Prostate gland (tissue), 2 donors: ENCODE measurements at regions not wholly inside any gene's neighbourhood (a gene's known extent, or its start where the extent isn't known, plus 50 kb on each side); places are given as distances from the start of the nearest gene placed in this dataset.

Experiments used
- DNase-seq: peaks from one replicate; pipeline ENCODE4 v3.0.0-alpha.2; 2019; ENCODE audit warnings: low spot score
- H3K27ac ChIP-seq, 2 donors: fragments of 200-600 bp; sonication (generic); 2 replicates each; pipeline ENCODE4 v1.5.1; 2017 to 2019
- H3K27me3 ChIP-seq: fragments of 200-600 bp; sonication (generic); replicated peaks from 2 replicates; pipeline ENCODE4 v1.5.1; 2019; ENCODE audit not compliant: insufficient read depth
- H3K36me3 ChIP-seq, 2 donors: fragments of 200-600 bp; sonication (generic); 1 replicate in 1 of 2; 2 replicates in 1 of 2; pipeline versions ENCODE4 v1.5.1 to v1.8.1; 2017 to 2019
- H3K4me1 ChIP-seq: fragments of 200-600 bp; sonication (generic); replicated peaks from 2 replicates; pipeline ENCODE4 v1.5.1; 2019
- H3K4me3 ChIP-seq, 2 donors: fragments of 200-600 bp; sonication (generic); 2 replicates each; pipeline ENCODE4 v1.5.1; 2017 to 2019
- H3K9me3 ChIP-seq: fragments of 200-600 bp; sonication (generic); 2 replicates; pipeline ENCODE4 v1.5.1; 2017
- POLR2A ChIP-seq: fragments of 450-650 bp; IDR thresholded peaks from one replicate; pipeline ENCODE4 v1.6.1; 2016; ENCODE audit warnings: antibody characterized with exemption, mild to moderate bottlenecking
- POLR2AphosphoS5 ChIP-seq: sonication (generic); formaldehyde crosslinking; IDR thresholded peaks from one replicate; pipeline ENCODE4 v1.6.1; 2017; ENCODE audit warnings: antibody characterized with exemption
- WGBS: methylation state at CpG from one replicate; pipeline ENCODE4 v1.1.5; 2018; 5-methylcytosine and 5-hydroxymethylcytosine counted together
- intact Hi-C: fragments of 100-400 bp; cut with DNase I; formaldehyde crosslinking; loops from one replicate; pipeline ENCODE4 v1.14.2; 2022
- TF ChIP-seq, protein P1 (sequence below), 4 experiments: fragments of 200-600 bp in 2 of 4; fragments of 450-650 bp in 2 of 4; sonication (generic) in 2 of 4; IDR thresholded peaks; 1 replicate in 3 of 4; 2 replicates in 1 of 4; pipeline ENCODE4 v1.5.1; 2016 to 2019; ENCODE audit warnings: antibody characterized with exemption in 4 of 4, mild to moderate bottlenecking in 2 of 4, moderate library complexity in 2 of 4

DNA sequence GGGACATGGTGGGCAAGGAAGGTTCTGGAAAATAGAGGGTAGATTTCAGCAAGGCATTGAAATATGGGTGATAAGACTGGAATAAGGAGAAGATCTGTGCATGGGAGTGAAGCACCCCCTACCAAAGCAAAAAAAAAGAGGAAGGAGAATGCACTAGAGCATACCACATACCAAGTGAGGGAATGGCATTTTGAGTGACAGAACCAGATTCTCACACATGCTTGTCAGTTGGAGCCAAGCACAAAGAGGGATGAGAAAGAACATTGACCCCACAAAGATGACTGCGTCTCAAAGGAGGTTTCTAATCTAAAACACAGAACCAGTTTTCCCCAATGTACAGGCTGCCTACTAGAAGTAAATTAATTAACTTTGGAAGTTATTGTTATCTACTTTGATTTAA lies 140.3 kb upstream of the SMAD1 start:
- intact Hi-C loops = no loop called here
- H3K27me3 ChIP-seq = no peaks in the 10 kb centered on the region
- no peak for DNase-seq
- TF ChIP-seq POLR2AphosphoS5 (no peak), POLR2A (no peak)
- TF ChIP-seq, protein P1, sequence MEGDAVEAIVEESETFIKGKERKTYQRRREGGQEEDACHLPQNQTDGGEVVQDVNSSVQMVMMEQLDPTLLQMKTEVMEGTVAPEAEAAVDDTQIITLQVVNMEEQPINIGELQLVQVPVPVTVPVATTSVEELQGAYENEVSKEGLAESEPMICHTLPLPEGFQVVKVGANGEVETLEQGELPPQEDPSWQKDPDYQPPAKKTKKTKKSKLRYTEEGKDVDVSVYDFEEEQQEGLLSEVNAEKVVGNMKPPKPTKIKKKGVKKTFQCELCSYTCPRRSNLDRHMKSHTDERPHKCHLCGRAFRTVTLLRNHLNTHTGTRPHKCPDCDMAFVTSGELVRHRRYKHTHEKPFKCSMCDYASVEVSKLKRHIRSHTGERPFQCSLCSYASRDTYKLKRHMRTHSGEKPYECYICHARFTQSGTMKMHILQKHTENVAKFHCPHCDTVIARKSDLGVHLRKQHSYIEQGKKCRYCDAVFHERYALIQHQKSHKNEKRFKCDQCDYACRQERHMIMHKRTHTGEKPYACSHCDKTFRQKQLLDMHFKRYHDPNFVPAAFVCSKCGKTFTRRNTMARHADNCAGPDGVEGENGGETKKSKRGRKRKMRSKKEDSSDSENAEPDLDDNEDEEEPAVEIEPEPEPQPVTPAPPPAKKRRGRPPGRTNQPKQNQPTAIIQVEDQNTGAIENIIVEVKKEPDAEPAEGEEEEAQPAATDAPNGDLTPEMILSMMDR (IDR thresholded peaks at IDR 0.05) = no peak
- no peaks in the 10 kb centered on the region for H3K4me1 ChIP-seq
- H3K27ac ChIP-seq = no peak overlapping the region
- no peaks in the 10 kb centered on the region for H3K36me3 ChIP-seq
- WGBS = 100% methylated on average over 1 of the region's 1 CpG
- H3K9me3 ChIP-seq = no peaks in the 10 kb centered on the region
- no peak overlapping the region for H3K4me3 ChIP-seq

DNA sequence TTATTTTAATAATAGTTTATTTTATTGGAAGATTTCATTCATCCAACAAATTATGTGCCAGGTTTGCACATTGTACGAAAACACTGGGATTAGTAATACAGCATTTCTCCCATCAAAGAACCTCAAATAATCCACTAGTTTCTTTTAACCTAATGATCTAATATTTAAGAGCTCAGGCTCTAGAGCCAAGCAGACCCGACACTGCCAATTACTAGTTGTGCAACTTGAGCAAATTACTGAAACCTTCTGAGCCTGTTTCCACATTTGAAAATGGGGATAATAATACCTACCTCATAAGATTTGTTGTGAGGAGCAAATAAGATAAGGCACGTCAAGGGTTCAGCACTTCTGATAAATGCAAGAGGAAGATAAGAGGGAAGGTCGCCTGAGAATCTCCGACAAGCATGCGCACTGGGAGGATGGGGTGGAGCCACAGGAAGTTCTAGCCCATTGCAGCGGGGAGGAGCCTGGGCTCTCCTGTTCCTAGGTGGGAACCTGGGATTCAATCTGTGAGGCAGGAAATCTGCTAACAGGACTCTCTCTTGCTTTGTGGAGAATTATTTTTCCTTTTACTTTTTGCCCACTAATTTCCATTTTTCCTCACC lies 141.5 kb upstream of the SMAD1 start:
- no peak overlapping the region for H3K27ac ChIP-seq
- 92% methylated on average over 7 of the region's 7 CpGs for WGBS
- no peak overlapping the region for H3K4me3 ChIP-seq
- intact Hi-C loops = no loop called here
- no peaks in the 10 kb centered on the region for H3K4me1 ChIP-seq
- no peak for DNase-seq
- TF ChIP-seq POLR2A (no peak), POLR2AphosphoS5 (no peak)
- TF ChIP-seq, protein P1 (IDR thresholded peaks at IDR 0.05) = no peak
- no peaks in the 10 kb centered on the region for H3K27me3 ChIP-seq
- H3K9me3 ChIP-seq = no peaks in the 10 kb centered on the region
- H3K36me3 ChIP-seq = no peaks in the 10 kb centered on the region

DNA sequence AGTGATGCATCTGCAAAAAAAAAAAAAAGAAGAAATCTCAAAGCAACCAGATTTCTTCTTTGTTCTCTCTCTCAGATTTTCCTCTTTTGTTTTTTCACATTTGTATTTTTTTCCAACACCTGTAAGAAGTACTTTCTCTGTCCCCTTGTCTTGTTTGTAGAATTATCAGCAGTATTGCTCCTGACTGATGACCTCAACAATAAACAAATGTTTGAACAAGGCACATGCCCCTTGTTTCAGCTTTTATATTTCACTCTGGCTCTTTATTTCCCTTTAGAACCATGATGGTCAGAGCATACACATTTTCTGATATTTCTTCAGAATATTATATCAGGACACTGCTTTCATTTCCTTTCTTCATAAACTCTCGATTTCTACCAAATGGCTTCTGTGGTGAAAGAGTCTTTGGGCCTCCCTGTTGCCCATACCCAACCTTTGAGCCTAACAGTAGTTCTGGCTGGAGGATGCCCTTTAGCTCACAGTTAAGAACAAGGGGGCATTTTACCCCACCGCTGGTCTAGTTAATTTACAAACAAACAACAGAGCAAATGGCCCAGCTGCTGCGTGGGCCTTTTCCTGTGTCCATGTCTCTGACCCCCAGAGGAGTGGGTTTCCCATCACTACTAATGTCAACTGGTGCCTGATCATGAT lies 142.5 kb upstream of the SMAD1 start:
- no peak for DNase-seq
- no peaks in the 10 kb centered on the region for H3K4me1 ChIP-seq
- 60% methylated on average over 3 of the region's 3 CpGs for WGBS
- H3K27ac ChIP-seq = no peak overlapping the region
- no peaks in the 10 kb centered on the region for H3K9me3 ChIP-seq
- TF ChIP-seq POLR2AphosphoS5 = no peak
- TF ChIP-seq POLR2A = no peak
- TF ChIP-seq, protein P1 (IDR thresholded peaks at IDR 0.05) = no peak
- intact Hi-C loops = no loop called here
- no peak overlapping the region for H3K4me3 ChIP-seq
- no peaks in the 10 kb centered on the region for H3K27me3 ChIP-seq
- no peaks in the 10 kb centered on the region for H3K36me3 ChIP-seq

DNA sequence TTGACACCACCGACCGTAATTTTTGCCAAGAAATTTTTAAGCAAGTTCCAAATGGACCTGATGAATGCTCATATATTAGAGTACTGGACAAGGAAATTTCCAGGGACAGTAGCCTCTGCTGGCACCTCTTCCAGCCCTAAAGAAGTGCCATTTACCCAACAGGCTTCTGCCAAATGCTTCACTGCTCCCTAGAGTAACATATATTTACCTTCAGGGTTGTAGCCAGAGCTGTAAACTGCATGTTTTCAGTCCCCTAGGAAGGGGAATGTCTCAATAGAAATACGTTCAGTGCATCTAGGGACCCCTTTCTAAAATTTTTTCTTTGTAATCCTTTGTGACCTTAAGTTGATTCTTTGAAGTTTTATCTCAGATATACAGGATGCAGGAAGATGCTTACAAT lies 143.1 kb upstream of the SMAD1 start:
- TF ChIP-seq, protein P1 (IDR thresholded peaks at IDR 0.05) = no peak
- TF ChIP-seq POLR2AphosphoS5 (no peak), POLR2A (no peak)
- H3K4me3 ChIP-seq = no peak overlapping the region
- no peak for DNase-seq
- H3K27ac ChIP-seq = no peak overlapping the region
- H3K9me3 ChIP-seq = no peaks in the 10 kb centered on the region
- no peaks in the 10 kb centered on the region for H3K27me3 ChIP-seq
- H3K4me1 ChIP-seq = no peaks in the 10 kb centered on the region
- H3K36me3 ChIP-seq = no peaks in the 10 kb centered on the region
- intact Hi-C loops = no loop called here
- 75% methylated on average over 3 of the region's 3 CpGs for WGBS

DNA sequence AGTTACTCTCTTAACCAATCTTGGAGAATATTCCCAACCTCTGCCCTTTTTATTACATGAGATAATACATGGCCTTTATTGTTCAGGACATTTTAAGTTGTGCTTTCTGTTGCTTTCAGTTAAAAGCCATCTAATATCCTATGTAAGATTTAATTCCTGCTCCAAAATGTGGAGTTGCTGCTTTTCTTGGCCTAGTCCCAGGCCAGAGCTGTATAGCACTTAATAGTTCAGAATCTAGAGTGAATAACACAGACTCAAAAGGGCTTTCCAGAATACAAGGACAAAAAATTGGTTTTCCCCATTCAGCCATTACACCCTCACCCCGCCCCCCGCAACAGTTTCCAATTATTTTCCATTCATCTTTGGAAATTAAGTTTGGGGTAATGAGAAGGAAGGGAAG lies 144.3 kb upstream of the SMAD1 start:
- H3K9me3 ChIP-seq = no peaks in the 10 kb centered on the region
- no peaks in the 10 kb centered on the region for H3K27me3 ChIP-seq
- intact Hi-C loops = no loop called here
- DNase-seq = no peak
- H3K4me3 ChIP-seq = no peak overlapping the region
- H3K4me1 ChIP-seq = no peaks in the 10 kb centered on the region
- WGBS = 98% methylated on average over 2 of the region's 2 CpGs
- TF ChIP-seq POLR2AphosphoS5 = no peak
- no peak for TF ChIP-seq POLR2A
- TF ChIP-seq, protein P1 (IDR thresholded peaks at IDR 0.05) = no peak
- H3K36me3 ChIP-seq = no peaks in the 10 kb centered on the region
- no peak overlapping the region for H3K27ac ChIP-seq
